ENCODE measurements at regions not wholly inside any gene's neighbourhood (a gene's known extent, or its start where the extent isn't known, plus 50 kb on each side); places are given as distances from the start of the nearest gene placed in this dataset.

DNA sequence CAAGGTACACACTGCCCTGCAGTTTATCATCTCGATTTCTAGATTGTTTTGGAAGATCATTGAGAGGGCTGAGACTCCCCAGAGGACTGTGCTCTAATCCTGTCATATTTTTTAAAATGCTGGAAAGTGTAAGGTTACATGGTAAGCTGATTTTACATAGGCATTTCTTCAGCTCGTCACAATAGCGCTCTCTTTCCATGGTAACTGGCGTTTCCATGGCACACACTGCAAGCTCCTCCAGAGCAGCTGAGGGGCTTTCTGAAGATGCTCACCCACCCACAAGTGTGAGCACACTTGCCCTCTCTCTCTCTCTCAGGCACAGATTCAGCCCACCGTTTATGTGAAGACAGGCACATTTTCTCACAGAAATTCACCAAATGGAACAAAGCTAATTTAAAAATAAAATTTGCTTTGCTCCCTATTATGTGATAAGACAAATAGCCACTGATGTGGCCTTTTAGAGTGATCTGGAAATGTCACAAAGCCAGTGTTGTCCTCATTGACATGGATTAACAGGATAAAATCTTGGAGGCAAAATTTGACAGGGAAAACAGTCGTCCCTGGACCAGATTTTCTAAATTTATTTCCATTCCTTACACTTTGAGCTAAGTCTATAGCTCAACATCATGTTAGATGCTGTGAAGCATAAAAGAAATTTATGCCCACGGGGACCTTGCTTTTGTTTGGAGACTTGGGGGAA lies 421.5 kb downstream of the RWDD3 start:
- H3K4me1 ChIP-seq (replicated peaks in 1 of 2; ENCODE audit: control insufficient read depth in 2 of 2, insufficient read depth in 2 of 2, low read length in 2 of 2) = no peaks in the 10 kb centered on the region
- under 1% methylated on average over 7 of the region's 7 CpGs for WGBS (ENCODE audit: insufficient coverage, low coverage, missing lambda C conversion rate)
- no peaks in the 10 kb centered on the region for H3K27me3 ChIP-seq (ENCODE audit: control insufficient read depth in 2 of 2, insufficient read depth in 2 of 2, low read length in 2 of 2)
- H4K20me1 ChIP-seq (replicated peaks; ENCODE audit: control insufficient read depth, insufficient read depth, low read length) = no peaks in the 10 kb centered on the region
- TF ChIP-seq, protein P1, sequence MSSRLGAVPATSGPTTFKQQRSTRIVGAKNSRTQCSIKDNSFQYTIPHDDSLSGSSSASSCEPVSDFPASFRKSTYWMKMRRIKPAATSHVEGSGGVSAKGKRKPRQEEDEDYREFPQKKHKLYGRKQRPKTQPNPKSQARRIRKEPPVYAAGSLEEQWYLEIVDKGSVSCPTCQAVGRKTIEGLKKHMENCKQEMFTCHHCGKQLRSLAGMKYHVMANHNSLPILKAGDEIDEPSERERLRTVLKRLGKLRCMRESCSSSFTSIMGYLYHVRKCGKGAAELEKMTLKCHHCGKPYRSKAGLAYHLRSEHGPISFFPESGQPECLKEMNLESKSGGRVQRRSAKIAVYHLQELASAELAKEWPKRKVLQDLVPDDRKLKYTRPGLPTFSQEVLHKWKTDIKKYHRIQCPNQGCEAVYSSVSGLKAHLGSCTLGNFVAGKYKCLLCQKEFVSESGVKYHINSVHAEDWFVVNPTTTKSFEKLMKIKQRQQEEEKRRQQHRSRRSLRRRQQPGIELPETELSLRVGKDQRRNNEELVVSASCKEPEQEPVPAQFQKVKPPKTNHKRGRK (tag; IDR thresholded peaks at IDR 0.05) = no peak
- TF ChIP-seq, protein P2, sequence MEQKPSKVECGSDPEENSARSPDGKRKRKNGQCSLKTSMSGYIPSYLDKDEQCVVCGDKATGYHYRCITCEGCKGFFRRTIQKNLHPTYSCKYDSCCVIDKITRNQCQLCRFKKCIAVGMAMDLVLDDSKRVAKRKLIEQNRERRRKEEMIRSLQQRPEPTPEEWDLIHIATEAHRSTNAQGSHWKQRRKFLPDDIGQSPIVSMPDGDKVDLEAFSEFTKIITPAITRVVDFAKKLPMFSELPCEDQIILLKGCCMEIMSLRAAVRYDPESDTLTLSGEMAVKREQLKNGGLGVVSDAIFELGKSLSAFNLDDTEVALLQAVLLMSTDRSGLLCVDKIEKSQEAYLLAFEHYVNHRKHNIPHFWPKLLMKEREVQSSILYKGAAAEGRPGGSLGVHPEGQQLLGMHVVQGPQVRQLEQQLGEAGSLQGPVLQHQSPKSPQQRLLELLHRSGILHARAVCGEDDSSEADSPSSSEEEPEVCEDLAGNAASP (IDR thresholded peaks at IDR 0.05) = no peak
- TF ChIP-seq NUFIP1 (IDR thresholded peaks at IDR 0.05; ENCODE audit: partially characterized antibody) (no peak), SREBF1 (IDR thresholded peaks at IDR 0.05; ENCODE audit: borderline replicate concordance, low read depth, low read length) (no peak), HEY1 (CRISPR knock-in tag; IDR thresholded peaks at IDR 0.05; ENCODE audit: borderline replicate concordance) (no peak)
- H3K4me3 ChIP-seq = no peak overlapping the region
- no peak for DNase-seq (ENCODE audit: extremely low read depth in 1 of 4, low spot score in 3 of 4)
- in situ Hi-C loops (cut with MboI) = no loop called here
- no peaks in the 10 kb centered on the region for H3K36me3 ChIP-seq (ENCODE audit: control insufficient read depth, insufficient read depth, low read length)
- BruUV-seq (replicated peaks) = no TSS peak
- no peaks in the 10 kb centered on the region for H3K79me2 ChIP-seq (ENCODE audit: control insufficient read depth, insufficient read depth, low read length)
- no peaks in the 10 kb centered on the region for H3K9me3 ChIP-seq (replicated peaks; ENCODE audit: control insufficient read depth, insufficient read depth, low read depth, low read length)
- ATAC-seq = no peak
- ChIA-PET CTCF (ENCODE audit: low intra/inter-chr PET ratio) (no interaction called here), POLR2A (no interaction called here)
- no peak overlapping the region for H3K9ac ChIP-seq (ENCODE audit: insufficient read depth in 1 of 2, low read depth in 2 of 2, low read length in 2 of 2)
- H2AFZ ChIP-seq (ENCODE audit: low read depth, low read length) = no peak overlapping the region
- no peaks in the 10 kb centered on the region for H3K9me1 ChIP-seq (ENCODE audit: control insufficient read depth, insufficient read depth, low read length)
- no peak overlapping the region for H3K27ac ChIP-seq (ENCODE audit: extremely low read depth, low read depth, low read length)
- intact Hi-C loops (cut with micrococcal nuclease) = no loop called here
- H3K4me2 ChIP-seq (ENCODE audit: insufficient read depth, low read length) = no peak overlapping the region
- FAIRE-seq = no peak
